Ovary (tissue), 7 donors: ENCODE measurements at regions not wholly inside any gene's neighbourhood (a gene's known extent, or its start where the extent isn't known, plus 50 kb on each side); places are given as distances from the start of the nearest gene placed in this dataset.
A peak's percentile ranks its signal among the peaks of the same experiment; 100 is the strongest.

Experiments used
- DNase-seq, 5 donors: peaks; one replicate each; pipeline ENCODE4 v3.0.0-alpha.2; 2019 to 2020
- H3K27ac ChIP-seq, 2 donors: fragments of 200-600 bp; one replicate each; pipeline versions ENCODE4 v1.5.1 to v1.8.0; 2019 to 2022
- H3K27me3 ChIP-seq: fragments of 200-600 bp; one replicate; pipeline ENCODE4 v1.8.0; 2022
- H3K36me3 ChIP-seq: fragments of 200-600 bp; sonication (generic); one replicate; pipeline ENCODE4 v1.5.1; 2019
- H3K4me1 ChIP-seq: one replicate; pipeline ENCODE4 v1.8.1; 2013; ENCODE audit warnings: mild to moderate bottlenecking, moderate library complexity; ENCODE audit not compliant: insufficient read depth
- H3K4me3 ChIP-seq: fragments of 200-600 bp; sonication (generic); one replicate; pipeline ENCODE4 v1.5.1; 2017
- H3K9me3 ChIP-seq, 2 donors: fragments of 200-600 bp in 1 of 2; sonication (generic) in 1 of 2; one replicate each; pipeline versions ENCODE4 v1.5.1 to v1.8.1; 2013 to 2019; ENCODE audit warnings: mild to moderate bottlenecking in 1 of 2, moderate library complexity in 1 of 2
- CTCF ChIP-seq, 3 donors: fragments of 450-650 bp in 2 of 3; fragments of 200-600 bp in 1 of 3; IDR thresholded peaks; one replicate each; pipeline versions ENCODE4 v1.5.1 to v1.8.0; 2016 to 2022; ENCODE audit warnings: antibody characterized with exemption in 3 of 3, mild to moderate bottlenecking in 1 of 3
- EP300 ChIP-seq: sonication (generic); formaldehyde crosslinking; IDR thresholded peaks from one replicate; pipeline ENCODE4 v1.6.1; 2017; ENCODE audit warnings: antibody characterized with exemption
- POLR2A ChIP-seq: fragments of 450-650 bp; IDR thresholded peaks from one replicate; pipeline ENCODE4 v1.6.1; 2017; ENCODE audit warnings: antibody characterized with exemption, mild to moderate bottlenecking, moderate library complexity
- WGBS, 3 donors: extraction: QIAGEN DNeasy Blood & Tissue Kit in 1 of 3; methylation state at CpG; one replicate each; pipeline versions ENCODE4 v1.1.5 to v1.1.7; 2013 to 2017; 5-methylcytosine and 5-hydroxymethylcytosine counted together
- intact Hi-C, 4 donors: fragments of 100-400 bp; cut with DNase I; formaldehyde crosslinking; loops; one replicate each; pipeline versions ENCODE4 v1.11.0 to v1.15.1; 2022 to 2023
- donor health status: DM: no; HTN: no; CAD: no; lungs with moderate emphysema.
- donor health status: DM: no; HTN: no; CAD: no.
- donor health status: Bipolar disorder and iron deficiency.
- donor health status: DM: no; HTN: no; CAD: no.
- donor health status: DM: yes; HTN: yes; CAD: no.

- intact Hi-C loops = no loop called here
- WGBS, 3 donors = 29 to 68% (median 66%) methylated on average over 6 of the region's 6 CpGs
- no peak for DNase-seq
Measured at GRCh38 chr16:80299416-80299815, 241.4 kb upstream of the DYNLRB2 start.

GRCh38 chr16:80298676-80299075, 242.1 kb upstream of the DYNLRB2 start:
- no peak overlapping the region for H3K27ac ChIP-seq
- DNase-seq = no peak

More at GRCh38 chr16:80299416-80299815, 241.4 kb upstream of the DYNLRB2 start:
- Histone ChIP-seq H3K27me3 (no peaks in the 10 kb centered on the region), H3K27ac (no peak overlapping the region), H3K4me1 (no peaks in the 10 kb centered on the region), H3K36me3 (no peaks in the 10 kb centered on the region), H3K9me3 (no peaks in the 10 kb centered on the region), H3K4me3 (no peak overlapping the region)
- TF ChIP-seq EP300 = no peak
- TF ChIP-seq CTCF (IDR thresholded peaks at IDR 0.05) = no peak
- no peak for TF ChIP-seq POLR2A

GRCh38 chr16:80296034-80296433, 244.8 kb upstream of the DYNLRB2 start:
- Histone ChIP-seq H3K4me3 (no peak overlapping the region), H3K9me3 (no peaks in the 10 kb centered on the region), H3K36me3 (no peaks in the 10 kb centered on the region), H3K27ac (no peak overlapping the region), H3K27me3 (no peaks in the 10 kb centered on the region), H3K4me1 (no peaks in the 10 kb centered on the region)
- 90 to 96% (median 94%) methylated on average over 7 of the region's 7 CpGs for WGBS, 3 donors
- intact Hi-C loops = no loop called here
- no peak for DNase-seq
- TF ChIP-seq POLR2A (no peak), EP300 (no peak)

More at GRCh38 chr16:80298676-80299075, 242.1 kb upstream of the DYNLRB2 start:
- H3K4me1 ChIP-seq = no peaks in the 10 kb centered on the region
- intact Hi-C loops = no loop called here
- TF ChIP-seq POLR2A = no peak
- TF ChIP-seq CTCF (IDR thresholded peaks at IDR 0.05) = no peak
- no peak for TF ChIP-seq EP300
- H3K27me3 ChIP-seq = no peaks in the 10 kb centered on the region
- no peaks in the 10 kb centered on the region for H3K9me3 ChIP-seq
- no peak overlapping the region for H3K4me3 ChIP-seq
- no peaks in the 10 kb centered on the region for H3K36me3 ChIP-seq

GRCh38 chr16:80294172-80294571, 246.6 kb upstream of the DYNLRB2 start:
- no peak for DNase-seq
- intact Hi-C loops = no loop called here
- Histone ChIP-seq H3K27me3 (no peaks in the 10 kb centered on the region), H3K36me3 (no peaks in the 10 kb centered on the region), H3K27ac (no peak overlapping the region), H3K4me3 (no peak overlapping the region), H3K9me3 (no peaks in the 10 kb centered on the region), H3K4me1 (no peaks in the 10 kb centered on the region)
- no peak for TF ChIP-seq POLR2A
- no peak for TF ChIP-seq EP300
- no peak for TF ChIP-seq CTCF (IDR thresholded peaks at IDR 0.05)
- WGBS, 3 donors = 80 to 88% (median 85%) methylated on average over 4 of the region's 4 CpGs

- Histone ChIP-seq H3K27me3 (no peaks in the 10 kb centered on the region), H3K9me3 (no peaks in the 10 kb centered on the region), H3K27ac (no peak overlapping the region), H3K36me3 (no peaks in the 10 kb centered on the region), H3K4me3 (no peak overlapping the region), H3K4me1 (no peaks in the 10 kb centered on the region)
- intact Hi-C loops = no loop called here
- DNase-seq = peak in 1 of 5 donors; percentile 23
- WGBS, 3 donors = 36 to 53% (median 44%) methylated on average over 3 of the region's 3 CpGs
- TF ChIP-seq CTCF (IDR thresholded peaks at IDR 0.05) (no peak), EP300 (no peak), POLR2A (no peak)
Measured at GRCh38 chr16:80288616-80289015, 252.2 kb upstream of the DYNLRB2 start.
